ENCODE measurements at regions not wholly inside any gene's neighbourhood (a gene's known extent, or its start where the extent isn't known, plus 50 kb on each side); places are given as distances from the start of the nearest gene placed in this dataset.
A peak's percentile ranks its signal among the peaks of the same experiment; 100 is the strongest.

DNA sequence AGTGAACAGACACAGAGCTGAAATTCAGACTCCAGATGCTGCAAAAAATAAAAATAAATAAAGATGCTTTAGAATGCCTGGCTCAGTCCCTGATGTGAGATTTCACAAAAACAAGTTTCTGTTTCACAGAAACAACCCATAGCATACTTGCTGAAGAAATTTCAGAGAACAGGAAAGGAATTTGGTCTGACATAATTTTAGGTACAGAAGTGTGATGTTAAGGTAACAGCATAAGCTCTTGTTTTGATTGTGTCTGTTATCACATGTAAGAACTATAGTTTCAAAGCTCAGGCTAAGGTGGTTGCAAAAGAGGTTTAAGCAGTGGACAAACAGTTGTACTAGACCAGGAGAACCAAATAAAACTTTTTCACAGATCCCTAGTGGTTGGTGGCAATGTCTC is 152.1 kb downstream of the PTGER3 start:
- no peak for DNase-seq

DNA sequence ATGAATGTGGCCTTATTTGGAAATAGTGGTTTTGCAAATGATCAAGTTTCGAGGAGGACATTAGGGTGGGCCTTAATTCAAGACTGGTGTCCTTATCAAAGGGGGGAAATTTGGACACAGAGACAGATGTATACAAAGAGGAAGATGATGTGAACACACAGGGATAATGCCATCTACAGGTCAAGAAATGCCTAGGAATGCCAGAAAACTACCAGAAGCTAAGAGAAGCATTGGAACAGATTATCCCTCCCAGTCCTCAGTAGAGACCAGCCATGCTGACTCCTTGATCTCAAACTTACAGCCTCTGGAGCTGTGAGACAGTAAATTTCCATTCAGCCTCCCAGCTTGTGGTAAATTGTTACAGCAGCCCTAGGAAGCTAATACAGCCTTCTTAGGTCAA is 151.4 kb downstream of the PTGER3 start:
- DNase-seq: peak in 2 of 3 donors; percentile 35 to 40

- no peak for DNase-seq
Measured at GRCh38 chr1:70897273-70897672, 150.3 kb downstream of the PTGER3 start.

GRCh38 chr1:70899735-70900134 is 147.9 kb downstream of the PTGER3 start:
- DNase-seq: no peak

DNA sequence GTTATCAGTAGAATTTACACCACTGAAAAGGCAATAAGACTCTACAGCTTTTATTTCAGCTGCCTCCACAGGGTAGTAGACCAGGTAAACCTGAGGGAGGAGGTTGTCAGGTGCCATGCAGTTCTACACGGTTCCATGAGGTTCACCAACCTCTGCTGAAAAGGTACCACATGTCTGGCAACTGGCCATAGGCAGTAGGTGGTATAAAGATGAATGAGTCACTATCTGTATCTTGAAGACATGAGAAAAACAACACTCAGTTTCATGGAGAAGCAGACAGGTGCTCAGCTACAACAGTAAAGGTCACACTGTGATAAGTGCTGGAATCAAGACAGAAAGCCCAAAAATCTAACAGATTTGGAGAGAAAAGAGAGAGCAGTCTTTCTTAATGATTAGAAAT is 145.4 kb downstream of the PTGER3 start:
- no peak for DNase-seq

DNA sequence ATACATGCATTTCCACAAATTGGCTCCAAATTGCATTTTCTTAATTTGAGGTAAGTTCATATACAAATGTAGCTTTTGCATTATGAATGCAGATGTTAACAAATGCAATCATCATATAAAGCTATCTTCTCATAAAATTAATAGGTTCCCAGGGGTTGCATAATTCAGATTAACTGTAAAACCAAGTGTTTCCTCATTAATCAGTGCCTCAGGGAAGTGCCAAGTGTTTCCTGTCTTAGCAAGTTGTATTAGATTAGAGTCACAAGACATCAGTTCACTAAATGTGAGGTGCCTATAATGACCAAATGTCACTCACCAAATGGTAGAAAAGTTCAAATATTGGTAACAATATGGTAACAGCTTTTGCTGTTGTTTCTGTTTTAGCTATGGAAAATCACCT is 140.8 kb downstream of the PTGER3 start:
- DNase-seq: peak in 1 of 3 donors; percentile 24

DNA sequence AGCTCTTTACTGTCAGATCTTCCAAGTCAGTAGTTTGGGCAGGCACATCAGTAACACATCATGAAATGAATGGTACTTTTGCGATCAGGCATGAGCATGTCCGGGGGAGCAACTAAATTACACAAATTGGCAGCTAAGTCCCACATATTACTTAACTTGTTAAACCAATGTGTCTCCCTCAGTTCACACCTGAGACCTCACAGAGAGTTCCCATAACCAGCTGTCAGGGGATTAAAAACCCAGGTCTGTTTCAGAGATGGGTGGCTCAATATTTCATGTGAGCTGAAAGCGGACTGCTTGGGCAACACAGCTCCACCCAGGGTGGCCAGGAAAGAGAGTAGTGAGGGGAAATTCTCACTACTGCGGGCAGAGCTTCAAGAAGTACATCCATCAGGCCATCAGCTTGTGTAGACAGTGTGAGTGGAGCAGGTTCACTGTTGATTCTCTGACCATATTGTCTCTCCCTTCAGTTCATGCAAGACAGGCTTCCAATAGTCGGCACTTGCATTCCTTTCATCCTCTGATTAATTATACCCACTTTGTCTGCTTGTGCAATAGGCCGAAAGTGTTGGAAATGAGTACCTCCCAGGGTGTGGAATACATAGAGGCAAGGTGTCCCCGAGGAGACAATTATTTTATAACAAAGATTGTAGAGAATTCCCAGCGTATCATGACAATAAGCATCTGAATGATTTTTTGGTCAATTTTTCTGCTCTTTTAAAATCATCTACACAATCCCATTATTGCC is 139.9 kb downstream of the PTGER3 start:
- DNase-seq: no peak

DNA sequence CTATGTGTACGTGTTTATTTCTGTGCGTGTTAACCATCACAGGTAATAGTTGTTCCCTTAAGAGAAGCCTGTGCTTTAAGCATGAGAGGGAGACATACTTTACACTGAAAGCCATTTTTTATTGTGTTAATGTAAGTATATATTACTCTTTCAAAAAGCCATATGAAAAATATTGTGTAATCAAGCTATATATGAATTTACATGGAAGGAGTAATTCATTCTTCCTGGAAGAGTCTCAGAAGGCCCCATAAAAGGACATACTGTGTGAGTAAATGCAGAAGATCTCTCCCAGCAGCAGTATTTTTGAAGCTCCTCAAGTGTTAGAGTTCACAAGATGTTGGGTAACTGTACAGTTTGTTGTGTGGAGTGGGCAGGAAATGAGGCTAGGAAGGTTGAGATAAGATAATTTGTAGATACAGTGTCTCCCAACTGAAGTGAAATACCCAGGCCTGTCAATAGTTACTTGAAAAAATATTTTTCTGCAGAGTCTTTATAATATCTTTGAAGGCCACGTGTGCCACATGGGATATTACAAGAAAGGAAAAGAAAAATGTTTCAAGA is 138.3 kb downstream of the PTGER3 start:
- no peak for DNase-seq

DNA sequence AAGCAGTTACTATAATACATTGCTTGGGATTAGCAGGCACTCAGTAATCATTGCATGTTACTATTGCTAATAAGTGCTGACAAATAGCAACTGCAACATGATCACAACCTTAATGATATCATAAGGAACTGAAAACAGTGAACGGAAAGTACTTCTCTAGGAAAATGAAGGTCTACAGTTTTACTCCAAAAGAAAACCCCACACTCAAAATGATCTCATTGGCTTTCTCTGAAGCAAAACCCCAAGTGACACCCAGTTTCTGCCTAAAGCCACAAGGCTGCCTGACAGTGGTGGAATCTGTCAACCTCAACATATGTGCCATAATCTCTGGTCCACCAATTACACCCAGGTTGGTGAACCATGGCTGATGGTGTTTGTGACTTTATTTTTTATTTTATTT is 137.6 kb downstream of the PTGER3 start:
- peak; percentile 57 to 83 (median 65) for DNase-seq

- DNase-seq: no peak
Measured at GRCh38 chr1:70911861-70912260, 135.8 kb downstream of the PTGER3 start.

GRCh38 chr1:70914224-70914623 is 133.4 kb downstream of the PTGER3 start:
- DNase-seq: no peak

DNA sequence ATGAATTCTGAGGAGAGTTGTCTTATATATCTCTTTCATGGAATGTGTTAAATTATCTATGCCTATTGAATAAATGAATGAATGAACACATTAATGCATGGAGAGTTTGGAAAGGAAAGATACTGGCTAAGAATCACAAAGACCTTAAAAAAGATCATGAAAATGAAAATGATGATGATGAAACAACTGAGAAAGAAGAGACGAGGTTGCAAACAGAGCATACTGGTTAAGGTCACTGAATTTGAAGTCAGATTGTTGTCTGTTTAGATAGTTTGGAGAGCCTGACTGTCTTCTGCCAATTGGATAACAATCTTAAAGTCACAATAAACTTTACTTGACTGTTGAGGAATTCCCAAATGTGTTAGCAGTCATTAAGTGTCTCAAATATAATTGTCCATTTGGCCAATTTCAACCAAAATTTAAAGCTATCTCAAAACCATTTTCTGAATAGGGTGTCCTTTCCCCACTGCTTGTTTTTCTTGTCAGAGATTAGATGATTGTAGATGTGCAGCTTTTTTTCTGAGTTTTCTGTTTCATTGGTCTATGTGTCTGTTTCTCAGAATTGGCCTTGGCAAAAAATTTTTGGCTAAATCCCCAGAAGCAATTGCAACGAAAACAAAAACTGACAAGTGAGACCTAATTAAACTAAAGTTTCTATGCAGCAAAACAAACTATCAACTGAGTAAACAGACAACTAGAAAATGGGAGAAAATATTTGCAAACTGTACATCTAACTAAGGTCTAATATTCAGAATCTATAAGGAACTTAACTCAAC is 132.2 kb downstream of the PTGER3 start:
- DNase-seq: no peak

DNA sequence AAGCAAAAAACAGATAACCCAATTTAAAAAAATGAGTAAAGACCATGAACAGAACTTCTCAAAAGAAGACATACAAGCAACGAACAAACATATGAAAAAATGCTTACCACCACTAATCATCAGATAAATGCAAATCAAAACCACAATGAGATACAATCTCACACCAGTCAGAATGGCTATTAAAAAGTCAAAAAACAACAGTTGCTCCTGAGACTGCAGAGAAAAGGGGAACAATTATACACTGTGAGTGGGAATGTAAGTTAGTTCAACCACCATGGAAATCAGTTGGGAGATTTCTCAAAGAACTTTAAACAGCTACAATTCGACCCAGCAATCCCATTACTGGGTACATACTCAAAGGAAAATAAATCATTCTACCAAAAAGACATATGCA is 131.6 kb downstream of the PTGER3 start:
- DNase-seq: no peak

- DNase-seq: no peak
Measured at GRCh38 chr1:70919706-70920323, 127.8 kb downstream of the PTGER3 start.
